HG03280 (cell line): ENCODE measurements at regions not wholly inside any gene's neighbourhood (a gene's known extent, or its start where the extent isn't known, plus 50 kb on each side); places are given as distances from the start of the nearest gene placed in this dataset.
A peak's percentile ranks its signal among the peaks of the same experiment; 100 is the strongest.
"Not testable (repeated sequence)": the region's sequence is repeated elsewhere in the genome, so short reads cannot be mapped to it uniquely, and the experiment has no call there.

ENCODE experiments used
- ATAC-seq: cut with Tn5 transposase; IDR thresholded peaks from one replicate; pipeline ENCODE4 v1.9.1; 2021; ENCODE audit warnings: mild to moderate bottlenecking, moderate library complexity; ENCODE audit not compliant: unreplicated experiment

DNA sequence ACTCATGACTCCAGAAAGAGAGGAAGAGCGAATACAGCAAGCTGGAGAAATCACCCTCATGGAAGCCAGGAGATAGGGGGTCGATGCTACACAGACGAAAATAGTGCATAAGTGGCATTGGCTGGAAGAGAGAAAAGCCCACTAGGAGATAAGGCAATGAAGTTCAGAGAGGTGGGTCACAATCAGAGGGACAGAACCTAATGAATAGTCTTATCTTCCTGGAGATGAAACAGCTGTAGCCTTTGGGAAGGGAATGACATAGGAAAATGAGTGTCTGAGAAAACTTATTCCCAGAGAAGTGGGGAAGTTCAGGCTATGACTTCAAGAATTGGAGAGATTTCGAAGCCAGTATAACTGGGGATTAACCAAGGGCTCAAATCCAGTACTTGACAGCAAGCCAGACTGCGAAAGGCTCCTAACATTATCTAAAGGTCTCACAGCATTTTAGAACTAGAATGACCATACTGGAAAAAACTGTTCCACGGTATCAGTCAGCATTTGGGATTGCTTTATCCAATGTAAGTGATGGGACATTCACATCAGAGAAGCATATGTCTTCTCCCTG is 211.1 kb downstream of the ZNF365 start:
- ATAC-seq: no peak

DNA sequence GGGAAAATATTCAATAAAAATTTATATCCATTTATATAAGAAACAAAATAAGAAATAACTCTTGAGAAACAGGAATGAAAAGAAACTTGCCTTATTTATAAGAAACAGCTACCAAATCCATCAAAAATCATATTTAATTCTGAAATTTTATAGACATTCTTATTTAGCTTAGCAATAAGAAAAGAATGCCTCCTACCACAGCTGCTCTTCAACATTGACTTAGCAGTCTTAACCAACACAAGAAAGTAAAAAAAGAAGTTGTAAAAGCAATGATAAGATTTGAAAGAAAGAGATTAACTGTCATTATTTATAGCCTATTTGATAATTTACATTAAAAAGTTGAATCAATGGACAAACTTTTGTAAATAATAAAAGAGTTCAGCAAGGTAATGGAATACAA is 212.8 kb downstream of the ZNF365 start:
- ATAC-seq: no peak

DNA sequence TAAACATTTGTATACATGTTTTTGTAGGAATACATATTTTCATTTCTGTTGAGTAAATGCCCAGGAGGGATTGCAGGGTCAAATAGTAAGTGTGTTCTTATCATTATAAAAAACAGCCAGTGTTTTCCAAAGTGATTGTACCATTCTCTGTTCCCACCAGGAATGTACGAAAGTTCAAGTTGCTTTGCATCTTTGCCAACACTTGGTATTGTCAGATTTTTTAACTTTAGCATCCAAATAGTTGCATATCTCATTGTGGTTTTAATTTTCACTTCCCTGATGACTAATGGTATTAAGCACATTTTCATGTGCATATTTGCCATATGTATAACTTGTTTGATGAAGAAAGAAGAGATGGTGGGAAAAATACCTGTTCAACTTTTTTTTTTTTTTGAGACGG is 213.9 kb downstream of the ZNF365 start:
- no peak for ATAC-seq

DNA sequence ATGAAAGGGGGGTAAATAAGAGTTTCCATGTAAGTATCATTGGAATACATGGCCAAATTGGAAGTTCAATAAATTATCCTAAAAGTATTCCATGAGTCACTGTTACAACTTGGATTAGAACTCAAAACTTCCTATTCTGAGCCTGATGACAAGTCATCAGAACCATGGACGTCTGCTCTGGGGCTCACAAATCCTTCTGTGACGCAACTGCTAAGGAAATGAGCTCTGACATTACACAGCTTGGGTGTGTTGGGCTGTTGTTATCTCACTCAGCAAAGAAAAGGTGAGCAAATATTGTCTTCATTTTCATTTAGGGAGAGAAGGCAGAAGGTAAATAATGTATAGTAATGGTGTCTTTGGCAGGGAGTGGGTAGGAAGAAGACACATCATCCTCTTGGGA is 214.8 kb upstream of the ADO start:
- no peak for ATAC-seq

DNA sequence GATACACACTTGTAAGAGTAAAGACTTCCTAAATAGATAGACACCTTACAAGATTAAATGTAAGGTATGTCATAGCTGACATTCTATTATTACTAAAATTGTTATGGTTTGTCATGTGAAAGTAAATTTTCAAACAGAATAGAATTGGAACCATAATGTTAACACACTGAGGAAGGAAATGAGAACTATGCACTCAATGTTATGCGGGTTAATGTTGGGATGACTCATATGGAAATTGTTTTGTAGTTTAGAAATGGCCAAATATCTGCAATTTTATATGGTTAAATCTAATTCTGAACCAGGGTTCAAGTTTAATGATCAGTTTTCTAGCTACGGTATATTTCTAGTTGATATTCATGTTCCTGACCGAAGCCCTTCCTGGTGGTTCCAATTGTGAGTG is 214.2 kb upstream of the ADO start:
- no peak for ATAC-seq

DNA sequence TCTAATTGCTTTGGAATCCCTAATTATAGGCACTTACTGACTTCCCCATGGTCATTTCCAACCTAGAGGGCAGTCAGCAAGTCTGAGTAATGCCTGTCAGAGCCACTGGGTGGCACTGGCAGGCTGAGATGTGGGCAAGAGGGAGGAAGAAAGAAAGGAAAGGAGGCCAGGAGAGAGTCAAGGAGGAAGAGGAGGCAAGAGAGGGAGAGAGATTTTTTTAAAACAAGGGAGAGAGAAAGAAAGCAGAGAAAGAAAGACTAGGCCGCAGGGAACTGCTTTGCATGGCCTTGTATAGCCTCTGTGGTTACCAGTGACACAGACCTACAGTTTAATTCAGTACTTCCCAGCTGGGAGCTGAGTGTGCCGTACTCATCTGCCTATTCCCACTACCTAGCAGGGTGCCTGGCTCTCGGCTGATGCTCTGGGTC is 210.4 kb upstream of the ADO start:
- ATAC-seq: peak; percentile 75

DNA sequence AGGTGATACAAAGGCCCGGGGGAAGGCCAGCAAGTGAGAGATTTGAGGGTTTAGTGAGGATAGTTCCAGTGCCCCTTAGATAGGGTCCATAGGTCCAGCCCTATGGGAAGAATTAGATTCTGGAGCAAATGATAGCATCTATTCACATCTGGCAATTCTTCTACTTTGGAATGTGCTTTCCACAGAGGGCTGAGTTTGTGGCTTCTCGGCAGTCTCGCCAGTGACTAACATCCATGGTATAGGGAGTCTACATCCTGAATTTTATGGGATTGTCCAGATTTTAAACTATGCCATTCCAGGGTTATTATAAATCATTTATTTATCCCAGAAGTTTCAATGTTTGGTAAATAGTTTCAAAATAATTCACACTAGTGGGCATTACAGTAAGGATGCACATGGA is 207.3 kb upstream of the ADO start:
- no peak for ATAC-seq

DNA sequence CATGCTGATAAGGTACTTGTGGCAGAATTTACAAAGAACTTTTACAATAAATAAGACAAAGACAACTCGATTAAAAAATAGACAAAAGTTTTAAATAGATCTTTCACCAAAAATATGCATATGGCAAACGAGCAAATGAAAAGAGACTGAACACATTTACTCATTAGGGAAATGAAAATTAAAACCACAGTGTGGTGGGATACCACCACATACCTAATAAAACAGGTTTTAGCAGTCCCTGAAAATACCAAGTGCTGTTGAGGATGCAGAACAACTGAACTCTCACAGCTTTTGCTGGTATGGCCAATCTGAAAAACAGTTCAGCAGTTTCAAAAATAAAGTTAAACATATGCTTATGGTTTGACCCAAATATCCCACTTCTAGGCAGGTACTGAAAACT is 205.4 kb upstream of the ADO start:
- no peak for ATAC-seq

DNA sequence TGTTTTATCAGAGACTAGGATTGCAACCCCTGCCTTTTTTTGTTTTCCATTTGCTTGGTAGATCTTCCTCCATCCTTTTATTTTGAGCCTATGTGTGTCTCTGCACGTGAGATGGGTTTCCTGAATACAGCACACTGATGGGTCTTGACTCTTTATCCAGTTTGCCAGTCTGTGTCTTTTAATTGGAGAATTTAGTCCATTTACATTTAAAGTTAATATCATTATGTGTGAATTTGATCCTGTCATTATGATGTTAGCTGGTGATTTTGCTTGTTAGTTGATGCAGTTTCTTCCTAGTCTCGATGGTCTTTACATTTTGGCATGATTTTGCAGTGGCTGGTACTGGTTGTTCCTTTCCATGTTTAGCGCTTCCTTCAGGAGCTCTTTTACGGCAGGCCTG is 198.0 kb upstream of the ADO start:
- ATAC-seq: not testable (repeated sequence)

DNA sequence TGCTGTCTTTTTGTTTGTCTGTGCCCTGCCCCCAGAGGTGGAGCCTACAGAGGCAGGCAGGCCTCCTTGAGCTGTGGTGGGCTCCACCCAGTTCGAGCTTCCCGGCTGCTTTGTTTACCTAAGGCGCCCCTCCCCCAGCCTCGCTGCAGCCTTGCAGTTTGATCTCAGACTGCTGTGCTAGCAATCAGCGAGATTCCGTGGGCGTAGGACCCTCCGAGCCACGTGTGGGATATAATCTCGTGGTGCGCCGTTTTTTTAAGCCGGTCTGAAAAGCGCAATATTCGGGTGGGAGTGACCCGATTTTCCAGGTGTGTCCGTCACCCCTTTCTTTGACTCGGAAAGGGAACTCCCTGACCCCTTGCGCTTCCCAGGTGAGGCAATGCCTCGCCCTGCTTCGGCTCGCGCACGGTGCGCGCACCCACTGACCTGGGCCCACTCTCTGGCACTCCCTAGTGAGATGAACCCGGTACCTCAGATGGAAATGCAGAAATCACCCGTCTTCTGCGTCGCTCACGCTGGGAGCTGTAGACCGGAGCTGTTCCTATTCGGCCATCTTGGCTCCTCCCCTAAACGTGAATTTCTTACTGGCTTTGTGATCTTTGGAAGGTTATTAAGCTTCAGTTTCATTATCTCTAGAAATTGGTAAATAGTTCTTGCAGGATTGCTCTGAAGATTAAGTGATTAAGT is 196.2 kb upstream of the ADO start:
- not testable (repeated sequence) for ATAC-seq

DNA sequence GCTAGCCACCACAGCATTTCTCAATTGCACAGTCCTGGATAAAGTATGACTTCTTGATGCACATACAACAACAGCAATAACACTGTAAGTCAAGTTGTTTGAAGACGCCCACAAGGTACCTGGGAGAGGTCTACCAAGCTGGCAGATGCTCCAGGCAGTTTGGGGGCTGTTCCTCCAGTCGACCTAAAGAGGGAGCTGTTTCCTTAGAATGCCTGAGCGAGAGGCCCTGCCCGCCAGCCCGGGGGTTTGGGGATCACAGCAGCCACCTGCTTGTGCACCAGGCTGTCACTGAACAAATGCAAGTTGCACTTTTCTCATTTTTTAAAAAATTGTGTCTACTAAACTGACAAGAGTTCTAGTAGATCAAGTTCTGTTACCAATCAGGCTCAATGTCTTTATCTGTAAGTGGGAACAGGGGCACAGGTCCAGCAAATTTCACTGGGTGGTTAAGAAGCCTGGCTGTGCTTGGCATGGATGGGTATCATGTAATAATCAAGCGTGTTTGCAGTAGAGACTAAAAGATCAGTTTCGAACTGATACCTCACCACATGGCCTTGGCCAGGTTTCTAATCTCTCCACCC is 193.8 kb upstream of the ADO start:
- ATAC-seq: no peak

DNA sequence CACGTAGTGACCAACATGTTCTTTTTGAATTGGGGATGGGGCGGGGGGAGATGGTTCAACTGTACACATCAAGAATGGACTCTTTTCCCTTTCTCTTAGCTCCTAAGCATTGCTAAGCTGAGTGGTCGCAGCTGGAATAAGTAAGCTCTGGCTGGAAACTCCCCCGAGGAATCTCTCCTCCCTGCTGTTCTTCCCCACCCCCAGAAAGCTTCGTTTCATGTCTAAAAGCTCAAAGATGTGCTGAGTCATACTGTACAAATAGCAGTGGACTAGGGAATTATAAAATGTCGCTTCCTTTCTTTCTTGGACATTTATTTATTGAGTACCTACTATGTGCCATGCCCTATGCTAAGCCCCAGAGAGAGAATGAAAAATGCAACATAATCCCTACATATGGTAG is 191.1 kb upstream of the ADO start:
- ATAC-seq: no peak

DNA sequence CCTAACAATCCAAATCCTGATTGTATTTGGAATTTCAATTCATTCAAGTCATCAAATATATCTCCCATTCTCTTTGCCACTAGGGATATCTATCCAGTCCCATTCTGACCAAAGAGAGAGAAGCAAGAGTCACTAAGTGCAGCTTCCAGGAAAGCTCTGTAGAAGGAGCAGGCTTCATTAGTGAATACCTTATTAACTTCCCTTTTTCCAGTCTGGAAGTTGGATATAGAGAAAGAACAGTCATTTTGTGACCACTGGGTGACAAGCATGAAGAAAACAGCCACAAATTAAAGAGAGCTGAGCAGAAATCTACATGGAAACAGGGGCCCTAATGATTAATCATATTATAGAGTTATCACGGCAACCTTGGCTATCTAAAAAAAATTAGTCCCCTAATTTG is 190.7 kb upstream of the ADO start:
- no peak for ATAC-seq

DNA sequence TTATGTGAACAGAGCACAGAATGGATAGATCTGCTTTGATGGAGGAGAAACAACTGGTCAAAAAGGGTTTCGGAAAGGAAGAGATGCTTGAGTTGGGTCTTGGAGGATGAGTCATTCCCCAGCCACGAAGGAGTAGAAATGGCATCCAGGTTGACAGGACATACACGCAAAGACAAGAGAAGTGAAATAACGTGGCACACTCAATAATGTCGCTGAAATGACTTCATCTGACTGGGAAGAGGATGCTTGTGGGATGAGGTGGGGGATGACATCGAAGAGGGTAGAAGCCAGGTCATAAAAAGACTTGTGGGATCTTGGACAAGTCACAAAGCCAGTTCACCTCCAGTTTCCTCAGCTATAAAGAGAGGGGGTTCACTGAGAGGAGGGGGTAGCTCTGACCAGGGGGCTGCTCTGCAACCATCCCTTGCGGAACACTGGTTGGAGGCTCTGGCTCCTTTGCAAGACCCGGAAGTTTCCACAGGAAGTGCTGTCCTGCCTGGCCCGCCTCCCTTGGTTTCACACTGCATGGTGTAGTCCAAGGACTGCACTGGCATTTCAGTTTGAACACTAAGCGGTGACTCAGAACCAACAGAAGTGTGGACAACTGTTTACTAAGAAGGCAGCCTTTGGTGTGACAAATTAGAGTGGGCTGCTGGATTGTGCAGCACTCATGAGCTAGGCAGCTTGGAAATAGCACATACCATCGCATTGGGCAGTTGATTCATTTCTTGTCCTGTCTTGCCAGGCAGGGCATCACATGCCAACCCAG is 189.9 kb upstream of the ADO start:
- peak; percentile 51 for ATAC-seq

DNA sequence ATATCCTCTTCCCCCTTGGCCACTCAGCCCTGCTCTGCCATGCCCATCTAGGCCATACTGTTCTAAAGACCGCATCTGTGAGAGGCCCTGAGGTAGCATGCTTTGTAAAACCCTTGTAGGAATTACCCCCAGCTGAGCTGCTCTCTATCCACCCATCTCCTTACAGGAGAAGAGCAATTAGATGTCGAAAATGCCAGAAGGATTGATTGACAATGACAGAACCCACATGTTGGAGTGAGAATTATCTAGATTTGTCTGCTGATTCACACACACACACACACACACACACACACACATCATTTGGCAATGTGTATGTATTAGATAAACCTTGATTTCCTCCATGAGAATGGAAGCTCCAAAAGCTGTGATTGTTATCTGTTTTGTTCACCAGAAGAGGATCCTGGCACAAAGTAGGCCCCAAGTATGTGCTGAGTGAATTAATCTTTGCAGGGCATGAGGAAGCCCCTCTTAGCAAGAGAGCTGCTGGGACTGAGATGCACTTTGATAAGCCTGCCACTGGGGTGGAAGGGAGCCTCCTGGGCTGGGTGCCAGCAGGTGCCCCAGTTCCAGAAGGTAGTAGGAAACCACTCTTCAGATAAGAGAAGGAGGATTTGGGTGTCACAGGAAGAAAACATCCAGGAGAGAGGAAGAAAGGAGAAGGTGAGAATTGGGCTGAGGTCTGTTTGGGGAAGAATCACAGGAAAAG is 187.5 kb upstream of the ADO start:
- ATAC-seq: no peak

DNA sequence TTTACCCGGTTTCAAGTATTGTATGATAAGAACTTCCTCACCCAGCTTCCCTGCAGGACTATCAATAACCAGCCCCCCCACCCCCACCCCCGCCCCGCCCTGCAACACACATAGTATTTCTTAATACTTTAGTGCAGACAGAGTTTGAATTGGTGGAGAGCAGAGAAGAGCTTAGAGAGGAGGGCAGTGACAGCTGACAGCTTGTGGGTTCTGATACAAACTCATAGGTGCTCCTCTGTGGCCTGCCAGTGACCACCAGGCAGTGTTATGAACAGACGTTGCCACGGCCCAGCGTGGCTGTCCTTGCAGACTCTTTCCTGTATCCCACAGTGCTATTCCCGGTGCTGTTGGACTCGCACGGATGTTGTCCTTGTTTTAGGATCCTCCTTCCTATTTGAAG is 186.9 kb upstream of the ADO start:
- ATAC-seq: no peak

DNA sequence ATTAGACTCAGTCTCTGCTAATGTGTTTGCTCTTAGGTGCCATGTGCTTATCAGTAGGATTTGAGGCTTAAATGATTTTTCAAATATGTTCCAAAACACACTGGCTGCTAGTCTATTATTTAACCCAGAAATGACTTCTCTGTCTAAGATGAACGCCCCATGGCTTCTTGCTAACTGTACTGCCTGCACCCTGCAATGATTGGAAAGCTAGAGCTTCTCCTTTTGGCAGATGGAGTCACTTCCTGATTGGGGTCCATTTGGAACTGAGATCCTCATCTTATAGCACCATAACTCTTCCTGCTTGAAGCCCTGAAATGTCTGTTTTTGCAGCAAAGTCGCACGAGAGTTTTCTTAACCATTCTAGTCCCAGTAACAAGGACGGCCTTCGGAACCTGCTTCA is 186.5 kb upstream of the ADO start:
- ATAC-seq: no peak

DNA sequence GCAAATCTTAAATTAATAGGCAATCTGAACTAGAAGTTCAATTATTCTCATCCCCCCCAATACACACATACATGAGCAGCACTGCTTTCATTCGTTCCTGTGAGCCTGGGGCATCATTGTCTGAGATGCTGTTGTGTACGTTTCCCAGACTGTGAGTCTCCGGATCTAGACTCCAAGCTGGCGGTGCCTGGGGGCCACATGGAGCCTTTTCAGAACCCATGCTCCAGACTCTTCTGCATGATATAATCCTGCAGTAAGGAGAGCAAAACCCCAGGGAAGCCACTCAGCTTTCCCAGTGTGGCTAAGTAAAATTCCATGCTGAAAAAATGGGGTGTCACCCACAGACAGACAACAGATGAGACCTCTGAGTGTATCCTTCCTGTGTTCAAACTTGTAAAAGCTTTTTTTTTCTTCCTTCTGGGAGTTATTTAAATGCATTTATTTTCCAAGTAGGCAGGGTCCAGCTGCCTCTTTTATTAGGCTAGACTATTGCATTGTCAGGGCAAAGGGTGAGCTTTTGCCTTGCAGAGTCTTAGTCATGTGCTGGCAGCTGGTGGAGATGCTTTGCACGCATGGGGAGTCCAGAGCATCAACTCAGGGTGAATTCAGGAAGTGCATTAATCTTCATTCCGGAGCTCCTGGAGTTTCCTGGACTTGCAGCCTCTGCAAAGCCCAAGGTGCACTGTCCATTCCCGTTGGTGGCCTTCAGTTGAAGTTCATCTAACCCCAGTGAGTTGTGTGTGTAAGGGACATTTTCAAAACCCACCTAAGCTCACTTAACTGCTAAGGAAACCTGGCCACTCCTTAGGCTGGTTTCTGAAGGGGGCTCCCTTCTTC is 185.7 kb upstream of the ADO start:
- ATAC-seq: no peak

DNA sequence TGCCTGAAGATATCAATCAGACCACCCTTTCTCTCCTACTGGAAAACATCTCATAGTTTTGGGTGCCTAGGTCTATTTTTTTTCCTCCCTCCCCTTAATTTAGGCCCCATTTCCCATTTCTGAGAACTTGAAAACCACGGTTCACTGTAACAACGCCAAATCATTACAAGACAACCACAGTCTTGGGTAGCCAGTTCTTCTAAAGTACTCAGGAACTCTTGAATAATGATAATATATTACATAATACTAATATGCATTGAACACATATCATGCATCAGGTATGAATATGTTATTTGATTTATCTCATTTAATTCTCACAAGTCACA is 185.1 kb upstream of the ADO start:
- ATAC-seq: no peak

DNA sequence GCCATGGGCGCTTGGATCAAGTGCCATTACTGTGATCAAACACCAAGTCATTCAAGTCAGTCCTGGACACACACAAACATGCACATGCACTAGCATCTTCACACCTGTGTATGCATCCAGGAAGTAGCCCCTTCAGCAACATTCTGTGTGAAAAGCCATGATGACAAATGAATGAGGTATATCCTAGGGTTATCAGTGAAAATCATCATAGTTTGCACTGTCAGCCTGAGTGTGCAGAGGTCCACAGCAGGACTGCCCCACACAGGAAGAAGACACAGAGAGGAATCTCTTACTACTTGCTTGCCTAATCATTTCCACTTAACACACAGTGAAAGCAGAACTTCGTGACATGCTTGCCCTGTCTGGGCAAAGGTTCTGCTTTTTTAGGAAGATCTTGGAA is 184.0 kb upstream of the ADO start:
- no peak for ATAC-seq

DNA sequence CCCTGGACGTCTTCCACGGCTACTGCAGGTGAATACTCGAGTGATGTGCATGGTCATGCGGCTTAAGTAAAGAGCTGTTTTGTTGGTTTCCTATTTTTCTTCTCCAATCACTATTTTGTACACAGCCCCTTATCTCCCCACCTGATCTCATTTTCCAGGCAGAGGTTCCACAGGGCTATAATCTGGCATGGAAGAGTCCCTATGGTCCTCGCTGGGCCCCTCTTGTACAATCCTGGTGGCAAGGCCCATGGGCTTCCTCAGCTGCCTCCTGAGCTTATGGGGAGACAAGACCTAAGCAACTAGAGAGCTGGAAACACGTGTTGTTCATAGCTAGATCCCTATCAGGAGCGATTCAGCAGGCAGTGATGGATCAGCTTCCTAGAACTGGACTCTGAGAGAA is 181.3 kb upstream of the ADO start:
- ATAC-seq: no peak
